Esophagus muscularis mucosa (tissue), 4 donors: ENCODE measurements at regions not wholly inside any gene's neighbourhood (a gene's known extent, or its start where the extent isn't known, plus 50 kb on each side); places are given as distances from the start of the nearest gene placed in this dataset.

ENCODE experiments used
- CTCF ChIP-seq, 3 experiments: fragments of 200-600 bp in 2 of 3; fragments of 450-650 bp in 1 of 3; sonication (generic) in 2 of 3; IDR thresholded peaks; one replicate each; pipeline ENCODE4 v1.5.1; 2017 to 2019; ENCODE audit warnings: antibody characterized with exemption in 3 of 3, mild to moderate bottlenecking in 2 of 3, moderate library complexity in 1 of 3
- EP300 ChIP-seq: sonication (generic); formaldehyde crosslinking; IDR thresholded peaks from one replicate; pipeline ENCODE4 v1.6.1; 2017; ENCODE audit warnings: antibody characterized with exemption
- POLR2A ChIP-seq: fragments of 450-650 bp; IDR thresholded peaks from one replicate; pipeline ENCODE4 v1.6.1; 2017; ENCODE audit warnings: antibody characterized with exemption, moderate library complexity, mild to moderate bottlenecking, low read depth
- POLR2AphosphoS5 ChIP-seq, 2 donors: sonication (generic); formaldehyde crosslinking; IDR thresholded peaks; one replicate each; pipeline ENCODE4 v1.6.1; 2017; ENCODE audit warnings: antibody characterized with exemption in 2 of 2

- TF ChIP-seq CTCF (IDR thresholded peaks at IDR 0.05) (no peak), POLR2AphosphoS5 (IDR thresholded peaks at IDR 0.05) (no peak), EP300 (no peak), POLR2A (no peak)
Observed at GRCh38 chr1:105317976-105318375, 1568.3 kb downstream of the AMY1C start.
